IMR-90 (cell line): ENCODE measurements at regions not wholly inside any gene's neighbourhood (a gene's known extent, or its start where the extent isn't known, plus 50 kb on each side); places are given as distances from the start of the nearest gene placed in this dataset.

Source experiments
- ATAC-seq: fragments of 200-7000 bp; cut with Tn5 transposase; 2 replicates; pipeline ENCODE4 v1.9.1; 2020; ENCODE audit warnings: low read depth, mild to moderate bottlenecking, moderate library complexity
- BruUV-seq: library from RNA; stranded (reverse); fragments of 400-500 nt; replicated peaks from 2 replicates; lab custom pipeline; 2021; lab: Mats Ljungman, UMichigan
- CTCF ChIA-PET: fragments of 300-600 bp; formaldehyde crosslinking; extraction: SDS; loops from one replicate; lab custom pipeline; 2021; ENCODE audit warnings: antibody characterized with exemption; lab: Yijun Ruan, JAX
- POLR2A ChIA-PET: fragments of 300-600 bp; sonication (Branson Sonifier 250); formaldehyde crosslinking; loops from one replicate; lab custom pipeline; 2022; ENCODE audit warnings: antibody characterized with exemption; ENCODE audit not compliant: unreplicated experiment; lab: Charles Lee
- DNase-seq: peaks from one replicate; pipeline ENCODE4 v3.0.0; 2013
- H2AFZ ChIP-seq: replicated peaks from 2 replicates; pipeline ENCODE3; 2013; ENCODE audit warnings: low read length, mild to moderate bottlenecking; ENCODE audit not compliant: poor library complexity
- H2AK5ac ChIP-seq: 2 replicates; pipeline ENCODE4 v1.6.1; 2013; ENCODE audit warnings: low read depth, low read length, inconsistent platforms
- H2AK9ac ChIP-seq: replicated peaks from 2 replicates; pipeline ENCODE3; 2013; ENCODE audit warnings: mild to moderate bottlenecking, low read depth, low read length, moderate library complexity; ENCODE audit not compliant: poor library complexity
- H2BK120ac ChIP-seq: 2 replicates; pipeline ENCODE4 v1.6.1; 2013; ENCODE audit warnings: low read depth, low read length, inconsistent platforms
- H2BK15ac ChIP-seq: 3 replicates; pipeline ENCODE4 v1.6.1; 2013; ENCODE audit warnings: low read depth, low read length, inconsistent platforms
- H2BK20ac ChIP-seq: 2 replicates; pipeline ENCODE4 v1.6.1; 2013; ENCODE audit warnings: low read depth, mild to moderate bottlenecking, inconsistent platforms, low read length, moderate library complexity
- H2BK5ac ChIP-seq: 2 replicates; pipeline ENCODE4 v1.6.1; 2013; ENCODE audit warnings: mild to moderate bottlenecking, low read depth, low read length, inconsistent platforms; ENCODE audit not compliant: poor library complexity, severe bottlenecking
- H3K14ac ChIP-seq: replicated peaks from 2 replicates; pipeline ENCODE4 v1.6.1; 2013; ENCODE audit warnings: low read depth, low read length, inconsistent platforms
- H3K18ac ChIP-seq: 2 replicates; pipeline ENCODE4 v1.6.1; 2013; ENCODE audit warnings: low read depth, low read length, control low read depth
- H3K23ac ChIP-seq: 2 replicates; pipeline ENCODE4 v1.6.1; 2013; ENCODE audit warnings: low read depth, low read length, inconsistent platforms
- H3K27ac ChIP-seq: 2 replicates; pipeline ENCODE4 v1.5.1; 2013; ENCODE audit warnings: mild to moderate bottlenecking, control low read depth, low read length; ENCODE audit not compliant: insufficient read depth
- H3K27me3 ChIP-seq: 2 replicates; pipeline ENCODE4 v1.6.1; 2013; ENCODE audit warnings: low read length; ENCODE audit not compliant: control insufficient read depth, insufficient read depth
- H3K36me3 ChIP-seq: 2 replicates; pipeline ENCODE4 v1.6.1; 2013; ENCODE audit warnings: low read length, mixed read lengths; ENCODE audit not compliant: control insufficient read depth, insufficient read depth
- H3K4ac ChIP-seq: 2 replicates; pipeline ENCODE4 v1.6.1; 2013; ENCODE audit warnings: low read depth, low read length, inconsistent platforms
- H3K4me1 ChIP-seq: 2 replicates; pipeline ENCODE4 v1.6.1; 2013; ENCODE audit warnings: low read length, mixed read lengths; ENCODE audit not compliant: control insufficient read depth, insufficient read depth
- H3K4me2 ChIP-seq: 2 replicates; pipeline ENCODE4 v1.6.1; 2013; ENCODE audit warnings: low read depth, mild to moderate bottlenecking, control low read depth, low read length, moderate library complexity
- H3K4me3 ChIP-seq: 2 replicates; pipeline ENCODE4 v1.5.1; 2013; ENCODE audit warnings: low read depth, mild to moderate bottlenecking, control low read depth, low read length, moderate library complexity; ENCODE audit not compliant: insufficient read depth
- H3K56ac ChIP-seq: 2 replicates; pipeline ENCODE4 v1.6.1; 2013; ENCODE audit warnings: low read length, inconsistent platforms; ENCODE audit not compliant: insufficient read depth; ENCODE audit errors: extremely low read depth
- H3K79me1 ChIP-seq, 2 experiments: 2 replicates each; pipeline ENCODE4 v1.6.1; 2013; ENCODE audit warnings: low read length in 2 of 2, inconsistent platforms in 1 of 2, low read depth in 1 of 2
- H3K9ac ChIP-seq: 2 replicates; pipeline ENCODE4 v1.6.1; 2013; ENCODE audit warnings: low read depth, low read length, control low read depth
- H3K9me1 ChIP-seq: 2 replicates; pipeline ENCODE4 v1.6.1; 2013; ENCODE audit warnings: low read length, inconsistent platforms; ENCODE audit not compliant: insufficient read depth
- H3K9me3 ChIP-seq: 2 replicates; pipeline ENCODE4 v1.6.1; 2013; ENCODE audit warnings: low read length; ENCODE audit not compliant: control insufficient read depth, insufficient read depth
- H4K20me1 ChIP-seq: 2 replicates; pipeline ENCODE4 v1.6.1; 2013; ENCODE audit warnings: low read length, inconsistent platforms; ENCODE audit not compliant: insufficient read depth
- H4K5ac ChIP-seq: 2 replicates; pipeline ENCODE4 v1.6.1; 2013; ENCODE audit warnings: mild to moderate bottlenecking, low read depth, low read length, control low read depth
- H4K8ac ChIP-seq, 2 experiments: 2 replicates each; pipeline ENCODE4 v1.6.1; 2013; ENCODE audit warnings: low read depth in 2 of 2, low read length in 2 of 2, control low read depth in 1 of 2, inconsistent platforms in 1 of 2
- H4K91ac ChIP-seq: 2 replicates; pipeline ENCODE4 v1.6.1; 2013; ENCODE audit warnings: low read depth, low read length, inconsistent platforms; ENCODE audit not compliant: insufficient read depth
- BHLHE40 ChIP-seq: fragments of 150-350 bp; IDR thresholded peaks from 2 replicates; pipeline ENCODE4 v1.6.1; 2016; ENCODE audit warnings: mild to moderate bottlenecking, low read depth, low read length
- CEBPB ChIP-seq: IDR thresholded peaks from 2 replicates; pipeline ENCODE4 v1.6.1; 2012; ENCODE audit warnings: low read depth, low read length, improper control_type of control experiment
- CHD1 ChIP-seq: IDR thresholded peaks from 2 replicates; pipeline ENCODE4 v1.6.1; 2012; ENCODE audit warnings: low read depth, low read length, improper control_type of control experiment
- CTCF ChIP-seq: conservative IDR thresholded peaks from 2 replicates; pipeline ENCODE4 v1.5.1; 2012; ENCODE audit warnings: mild to moderate bottlenecking, low read depth, low read length, improper control_type of control experiment
- ELK1 ChIP-seq: fragments of 150-350 bp; IDR thresholded peaks from 2 replicates; pipeline ENCODE4 v1.6.1; 2016; ENCODE audit warnings: low read depth, mild to moderate bottlenecking, low read length, moderate library complexity, borderline replicate concordance
- FOS ChIP-seq: fragments of 150-350 bp; IDR thresholded peaks from 2 replicates; pipeline ENCODE4 v1.6.1; 2016; ENCODE audit warnings: low read depth, low read length
- MAFK ChIP-seq: IDR thresholded peaks from 2 replicates; pipeline ENCODE4 v1.6.1; 2012; ENCODE audit warnings: low read depth, low read length, improper control_type of control experiment
- MAZ ChIP-seq: IDR thresholded peaks from 2 replicates; pipeline ENCODE4 v1.6.1; 2012; ENCODE audit warnings: low read depth, mild to moderate bottlenecking, low read length, improper control_type of control experiment, moderate library complexity, borderline replicate concordance
- MXI1 ChIP-seq: IDR thresholded peaks from 2 replicates; pipeline ENCODE4 v1.6.1; 2012; ENCODE audit warnings: low read depth, mild to moderate bottlenecking, low read length, moderate library complexity, borderline replicate concordance
- NFE2L2 ChIP-seq: fragments of 150-350 bp; IDR thresholded peaks from 2 replicates; pipeline ENCODE4 v1.6.1; 2016; ENCODE audit warnings: low read depth, mild to moderate bottlenecking, low read length
- POLR2A ChIP-seq: IDR thresholded peaks from 2 replicates; pipeline ENCODE4 v1.6.1; 2012; ENCODE audit warnings: mild to moderate bottlenecking, low read depth, low read length
- RAD21 ChIP-seq: IDR thresholded peaks from 2 replicates; pipeline ENCODE4 v1.6.1; 2012; ENCODE audit warnings: low read length, improper control_type of control experiment
- RCOR1 ChIP-seq: IDR thresholded peaks from 2 replicates; pipeline ENCODE4 v1.6.1; 2012; ENCODE audit warnings: mild to moderate bottlenecking, low read length, improper control_type of control experiment; ENCODE audit not compliant: insufficient replicate concordance
- RFX5 ChIP-seq: IDR thresholded peaks from 2 replicates; pipeline ENCODE4 v1.8.0; 2012; ENCODE audit warnings: low read depth, mild to moderate bottlenecking, low read length, moderate library complexity
- SMC3 ChIP-seq: fragments of 150-350 bp; IDR thresholded peaks from 2 replicates; pipeline ENCODE4 v1.6.1; 2016; ENCODE audit warnings: low read depth, mild to moderate bottlenecking, antibody characterized with exemption, low read length, moderate library complexity
- USF2 ChIP-seq: fragments of 150-350 bp; IDR thresholded peaks from 2 replicates; pipeline ENCODE4 v1.6.1; 2017; ENCODE audit warnings: mild to moderate bottlenecking, antibody characterized with exemption, low read length, low read depth
- WGBS, 2 experiments: methylation state at CpG; one replicate each; pipeline versions ENCODE4 v1.1.5 to v1.1.7; 2013; ENCODE audit warnings: missing lambda C conversion rate in 2 of 2; ENCODE audit not compliant: insufficient read length in 1 of 2; ENCODE audit errors: extremely low coverage in 2 of 2; 5-methylcytosine and 5-hydroxymethylcytosine counted together
- dilution Hi-C: fragments of 300-500 bp; cut with HindIII; formaldehyde crosslinking; loops from one replicate; pipeline ENCODE4 v1.14.3; 2018; ENCODE audit warnings: low sequenced_read_pairs; ENCODE audit not compliant: unreplicated experiment
- in situ Hi-C: fragments of 300-500 bp; cut with MboI; formaldehyde crosslinking; loops from 3 replicates; pipeline ENCODE4 v1.14.3; 2019; ENCODE audit warnings: low sequenced_read_pairs, inconsistent platforms, mixed read lengths
- intact Hi-C: fragments of 100-400 bp; cut with micrococcal nuclease; formaldehyde crosslinking; loops from 2 replicates; pipeline ENCODE4 v1.10.0; 2022

- no peak for DNase-seq
These were observed 155.3 kb downstream of the SPCS3 start for GRCh38 chr4:176475067-176475466.

More at GRCh38 chr4:176475067-176475466, 155.3 kb downstream of the SPCS3 start:
- Histone ChIP-seq H4K20me1 (no peaks in the 10 kb centered on the region), H3K23ac (no peak overlapping the region), H3K56ac (no peak overlapping the region), H2BK20ac (no peak overlapping the region), H2BK15ac (no peak overlapping the region), H2BK120ac (no peak overlapping the region), H4K5ac (no peak overlapping the region), H3K4ac (no peak overlapping the region), H3K27ac (no peak overlapping the region), H2BK5ac (no peak overlapping the region), H3K9me1 (no peaks in the 10 kb centered on the region), H4K91ac (no peak overlapping the region), H4K8ac (no peak overlapping the region), H3K4me1 (no peaks in the 10 kb centered on the region), H2AK5ac (no peak overlapping the region), H3K9me3 (no peaks in the 10 kb centered on the region), H2AFZ (no peak overlapping the region), H3K4me3 (no peak overlapping the region), H3K4me2 (no peak overlapping the region), H3K18ac (no peak overlapping the region), H2AK9ac (no peak overlapping the region), H3K14ac (no peak overlapping the region), H3K9ac (no peak overlapping the region), H3K79me1 (no peaks in the 10 kb centered on the region), H3K36me3 (no peaks in the 10 kb centered on the region), H3K27me3 (no peaks in the 10 kb centered on the region)
- no TSS peak for BruUV-seq
- dilution Hi-C loops (no loop called here), intact Hi-C loops (no loop called here), in situ Hi-C loops (no loop called here)
- WGBS, 2 experiments, result no CpG with 5 or more reads among the region's 4 CpGs
- TF ChIP-seq BHLHE40 (no peak), RFX5 (no peak), RCOR1 (no peak), SMC3 (no peak), MAFK (no peak), USF2 (no peak), FOS (no peak), CEBPB (no peak), CHD1 (no peak), MXI1 (no peak), ELK1 (no peak), POLR2A (no peak), MAZ (no peak), NFE2L2 (no peak), CTCF (no peak), RAD21 (no peak)
- no peak for ATAC-seq
- ChIA-PET CTCF (no interaction called here), POLR2A (no interaction called here)
